VCaP (cell line): ENCODE measurements at regions not wholly inside any gene's neighbourhood (a gene's known extent, or its start where the extent isn't known, plus 50 kb on each side); places are given as distances from the start of the nearest gene placed in this dataset.

ENCODE experiments used
- H3K27ac ChIP-seq: fragments of 450-650 bp; 2 replicates; pipeline ENCODE4 v1.5.1; 2017
- CTCF ChIP-seq: fragments of 450-650 bp; conservative IDR thresholded peaks from 2 replicates; pipeline ENCODE4 v1.5.1; 2017; ENCODE audit warnings: mild to moderate bottlenecking, moderate library complexity

- TF ChIP-seq CTCF = no peak
- no peak overlapping the region for H3K27ac ChIP-seq
Measured at GRCh38 chr2:51220080-51220479, 188.1 kb upstream of the NRXN1 start.

- TF ChIP-seq CTCF = no peak
- no peak overlapping the region for H3K27ac ChIP-seq
Measured at GRCh38 chr2:51219468-51219867, 187.5 kb upstream of the NRXN1 start.

GRCh38 chr2:51218047-51218446 lies 186.1 kb upstream of the NRXN1 start:
- TF ChIP-seq CTCF = no peak
- H3K27ac ChIP-seq = no peak overlapping the region

GRCh38 chr2:51213826-51214225 lies 181.9 kb upstream of the NRXN1 start:
- no peak for TF ChIP-seq CTCF
- no peak overlapping the region for H3K27ac ChIP-seq

- H3K27ac ChIP-seq = no peak overlapping the region
- TF ChIP-seq CTCF = no peak
Measured at GRCh38 chr2:51212374-51212773, 180.4 kb upstream of the NRXN1 start.

GRCh38 chr2:51208521-51208920 lies 176.6 kb upstream of the NRXN1 start:
- TF ChIP-seq CTCF = no peak
- H3K27ac ChIP-seq = no peak overlapping the region

- H3K27ac ChIP-seq = no peak overlapping the region
- TF ChIP-seq CTCF = no peak
Measured at GRCh38 chr2:51201295-51201694, 169.4 kb upstream of the NRXN1 start.

- no peak for TF ChIP-seq CTCF
- H3K27ac ChIP-seq = no peak overlapping the region
Measured at GRCh38 chr2:51194656-51195055, 162.7 kb upstream of the NRXN1 start.
